ENCODE measurements at regions not wholly inside any gene's neighbourhood (a gene's known extent, or its start where the extent isn't known, plus 50 kb on each side); places are given as distances from the start of the nearest gene placed in this dataset.
"Not testable (repeated sequence)": the region's sequence is repeated elsewhere in the genome, so short reads cannot be mapped to it uniquely, and the experiment has no call there.

GRCh38 chr1:157460381-157460780 lies 91.9 kb downstream of the FCRL5 start:
- no peak for DNase-seq

- DNase-seq = no peak
These were observed 95.0 kb downstream of the FCRL5 start for GRCh38 chr1:157457279-157457678.

GRCh38 chr1:157455318-157455717 lies 97.0 kb downstream of the FCRL5 start:
- no peak for DNase-seq

GRCh38 chr1:157450106-157450505 lies 102.2 kb downstream of the FCRL5 start:
- no peak for DNase-seq

- no peak for DNase-seq
These were observed 103.7 kb downstream of the FCRL5 start for GRCh38 chr1:157448636-157449035.

GRCh38 chr1:157446356-157446755 lies 106.0 kb downstream of the FCRL5 start:
- DNase-seq = not testable (repeated sequence)

- DNase-seq = not testable (repeated sequence)
These were observed 106.6 kb downstream of the FCRL5 start for GRCh38 chr1:157445616-157446140.

- DNase-seq = no peak
These were observed 110.2 kb downstream of the FCRL5 start for GRCh38 chr1:157442065-157442464.

- no peak for DNase-seq
These were observed 112.9 kb downstream of the FCRL5 start for GRCh38 chr1:157439302-157439954.

- no peak for DNase-seq
These were observed 113.7 kb downstream of the FCRL5 start for GRCh38 chr1:157438613-157439012.

GRCh38 chr1:157438146-157438545 lies 114.2 kb downstream of the FCRL5 start:
- no peak for DNase-seq

GRCh38 chr1:157437296-157437695 lies 115.0 kb downstream of the FCRL5 start:
- DNase-seq = no peak

GRCh38 chr1:157431751-157432150 lies 120.6 kb downstream of the FCRL5 start:
- no peak for DNase-seq

GRCh38 chr1:157429601-157430240 lies 122.6 kb downstream of the FCRL5 start:
- DNase-seq = no peak

- DNase-seq = not testable (repeated sequence)
These were observed 128.6 kb downstream of the FCRL5 start for GRCh38 chr1:157423764-157424163.

GRCh38 chr1:157419845-157420542 lies 132.3 kb downstream of the FCRL5 start:
- DNase-seq = no peak

- no peak for DNase-seq
These were observed 133.7 kb downstream of the FCRL5 start for GRCh38 chr1:157418659-157419058.

GRCh38 chr1:157418231-157418630 lies 134.1 kb downstream of the FCRL5 start:
- DNase-seq = no peak

GRCh38 chr1:157415661-157416060 lies 136.7 kb downstream of the FCRL5 start:
- no peak for DNase-seq

GRCh38 chr1:157412308-157412707 lies 140.0 kb downstream of the FCRL5 start:
- no peak for DNase-seq

- DNase-seq = no peak
These were observed 140.5 kb downstream of the FCRL5 start for GRCh38 chr1:157411769-157412168.

GRCh38 chr1:157411064-157411463 lies 141.3 kb downstream of the FCRL5 start:
- DNase-seq = no peak

- no peak for DNase-seq
These were observed 141.9 kb downstream of the FCRL5 start for GRCh38 chr1:157410457-157410856.

- no peak for DNase-seq
These were observed 142.4 kb downstream of the FCRL5 start for GRCh38 chr1:157409927-157410326.
